Uterus (tissue), 3 donors: ENCODE measurements at regions not wholly inside any gene's neighbourhood (a gene's known extent, or its start where the extent isn't known, plus 50 kb on each side); places are given as distances from the start of the nearest gene placed in this dataset.

Experiments used
- DNase-seq, 2 donors: peaks; one replicate each; pipeline ENCODE4 v3.0.0-alpha.2; 2019 to 2020
- H3K27ac ChIP-seq, 2 donors: fragments of 200-600 bp; sonication (generic); 1 replicate in 1 of 2; 2 replicates in 1 of 2; pipeline ENCODE4 v1.5.1; 2016 to 2018
- H3K27me3 ChIP-seq, 2 donors: fragments of 200-600 bp; sonication (generic); one replicate each; pipeline ENCODE4 v1.5.1; 2018 to 2019; ENCODE audit warnings: control low read depth in 1 of 2
- H3K36me3 ChIP-seq, 2 donors: fragments of 200-600 bp; sonication (generic); one replicate each; pipeline ENCODE4 v1.5.1; 2019; ENCODE audit warnings: control low read depth in 1 of 2
- H3K4me1 ChIP-seq, 2 donors: fragments of 200-600 bp; sonication (generic); one replicate each; pipeline ENCODE4 v1.5.1; 2018 to 2019; ENCODE audit warnings: control low read depth in 1 of 2
- H3K4me3 ChIP-seq, 2 donors: fragments of 200-600 bp; sonication (generic); 1 replicate in 1 of 2; 2 replicates in 1 of 2; pipeline ENCODE4 v1.5.1; 2018 to 2019; ENCODE audit warnings: mild to moderate bottlenecking in 1 of 2
- H3K9me3 ChIP-seq, 2 donors: fragments of 200-600 bp; sonication (generic); one replicate each; pipeline ENCODE4 v1.5.1; 2019; ENCODE audit warnings: control low read depth in 1 of 2
- POLR2A ChIP-seq, 2 donors: fragments of 450-650 bp; IDR thresholded peaks; one replicate each; pipeline ENCODE4 v1.6.1; 2016; ENCODE audit warnings: antibody characterized with exemption in 2 of 2, mild to moderate bottlenecking in 1 of 2, moderate library complexity in 1 of 2
- intact Hi-C: fragments of 100-400 bp; cut with DNase I; formaldehyde crosslinking; loops from one replicate; pipeline ENCODE4 v1.15.1; 2023; ENCODE audit warnings: low total_unique reads
- TF ChIP-seq, protein P1 (sequence below), 4 experiments: fragments of 200-600 bp in 2 of 4; fragments of 450-650 bp in 2 of 4; sonication (generic) in 2 of 4; IDR thresholded peaks; one replicate each; pipeline ENCODE4 v1.5.1; 2016 to 2019; ENCODE audit warnings: antibody characterized with exemption in 4 of 4, mild to moderate bottlenecking in 2 of 4, moderate library complexity in 1 of 4
- donor health status: DM: yes; HTN: yes; CAD: no.

DNA sequence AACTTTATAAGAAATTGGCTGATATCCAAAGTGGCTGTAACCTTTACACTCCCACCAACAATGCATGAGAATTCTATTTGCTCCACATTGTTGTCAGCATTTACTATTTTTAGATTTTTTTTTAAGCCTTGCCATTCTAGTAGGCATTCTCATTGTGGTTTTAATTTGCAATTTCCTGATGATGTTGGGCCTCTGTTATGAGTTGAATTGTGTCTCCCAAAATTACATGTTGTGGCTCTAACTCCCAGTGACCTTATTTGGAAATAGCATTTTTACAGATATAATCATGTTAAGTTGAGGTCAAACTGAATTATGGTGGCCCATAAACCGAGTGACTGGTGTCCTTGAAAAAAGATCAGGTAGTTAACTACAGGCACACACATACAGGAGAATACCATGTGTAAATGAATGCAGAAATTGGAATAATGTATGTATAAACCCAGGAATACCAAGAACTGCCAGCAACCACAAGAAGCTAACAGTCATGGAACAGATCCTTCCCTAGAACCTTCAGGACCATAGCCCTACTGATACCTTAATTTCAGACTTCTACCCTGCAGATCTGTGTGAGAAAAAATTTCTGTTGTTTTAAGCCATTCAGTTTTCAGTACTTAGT lies 348.8 kb upstream of the DAB1 start:
- H3K4me1 ChIP-seq = no peaks in the 10 kb centered on the region
- TF ChIP-seq POLR2A (IDR thresholded peaks at IDR 0.05) = no peak
- TF ChIP-seq, protein P1, sequence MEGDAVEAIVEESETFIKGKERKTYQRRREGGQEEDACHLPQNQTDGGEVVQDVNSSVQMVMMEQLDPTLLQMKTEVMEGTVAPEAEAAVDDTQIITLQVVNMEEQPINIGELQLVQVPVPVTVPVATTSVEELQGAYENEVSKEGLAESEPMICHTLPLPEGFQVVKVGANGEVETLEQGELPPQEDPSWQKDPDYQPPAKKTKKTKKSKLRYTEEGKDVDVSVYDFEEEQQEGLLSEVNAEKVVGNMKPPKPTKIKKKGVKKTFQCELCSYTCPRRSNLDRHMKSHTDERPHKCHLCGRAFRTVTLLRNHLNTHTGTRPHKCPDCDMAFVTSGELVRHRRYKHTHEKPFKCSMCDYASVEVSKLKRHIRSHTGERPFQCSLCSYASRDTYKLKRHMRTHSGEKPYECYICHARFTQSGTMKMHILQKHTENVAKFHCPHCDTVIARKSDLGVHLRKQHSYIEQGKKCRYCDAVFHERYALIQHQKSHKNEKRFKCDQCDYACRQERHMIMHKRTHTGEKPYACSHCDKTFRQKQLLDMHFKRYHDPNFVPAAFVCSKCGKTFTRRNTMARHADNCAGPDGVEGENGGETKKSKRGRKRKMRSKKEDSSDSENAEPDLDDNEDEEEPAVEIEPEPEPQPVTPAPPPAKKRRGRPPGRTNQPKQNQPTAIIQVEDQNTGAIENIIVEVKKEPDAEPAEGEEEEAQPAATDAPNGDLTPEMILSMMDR (IDR thresholded peaks at IDR 0.05) = no peak
- no peak overlapping the region for H3K4me3 ChIP-seq
- no peak for DNase-seq
- no peaks in the 10 kb centered on the region for H3K27me3 ChIP-seq
- intact Hi-C loops = no loop called here
- no peaks in the 10 kb centered on the region for H3K36me3 ChIP-seq
- no peak overlapping the region for H3K27ac ChIP-seq
- no peaks in the 10 kb centered on the region for H3K9me3 ChIP-seq

DNA sequence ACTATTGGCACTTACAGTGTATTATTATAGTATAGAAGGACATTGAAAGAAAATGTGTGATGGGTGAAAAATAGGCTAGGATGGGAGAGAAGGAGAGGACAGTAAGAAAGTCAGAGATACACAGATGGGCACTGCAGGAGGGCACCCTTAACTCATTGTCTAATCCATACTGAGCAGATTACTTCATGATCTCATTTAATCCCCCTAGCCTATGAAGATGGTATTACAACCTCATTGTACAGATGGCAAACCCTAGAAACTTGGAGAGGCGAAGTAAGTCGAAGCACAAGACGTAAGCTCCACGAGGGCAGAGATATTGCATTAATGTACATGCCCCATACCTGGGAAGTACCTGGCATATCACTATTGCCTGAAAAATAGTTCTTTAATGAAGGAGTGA lies 346.9 kb upstream of the DAB1 start:
- no peaks in the 10 kb centered on the region for H3K36me3 ChIP-seq
- intact Hi-C loops = no loop called here
- H3K9me3 ChIP-seq = no peaks in the 10 kb centered on the region
- no peak overlapping the region for H3K4me3 ChIP-seq
- no peak overlapping the region for H3K27ac ChIP-seq
- no peaks in the 10 kb centered on the region for H3K27me3 ChIP-seq
- TF ChIP-seq, protein P1 (IDR thresholded peaks at IDR 0.05) = no peak
- TF ChIP-seq POLR2A (IDR thresholded peaks at IDR 0.05) = no peak
- no peak for DNase-seq
- H3K4me1 ChIP-seq = no peaks in the 10 kb centered on the region

DNA sequence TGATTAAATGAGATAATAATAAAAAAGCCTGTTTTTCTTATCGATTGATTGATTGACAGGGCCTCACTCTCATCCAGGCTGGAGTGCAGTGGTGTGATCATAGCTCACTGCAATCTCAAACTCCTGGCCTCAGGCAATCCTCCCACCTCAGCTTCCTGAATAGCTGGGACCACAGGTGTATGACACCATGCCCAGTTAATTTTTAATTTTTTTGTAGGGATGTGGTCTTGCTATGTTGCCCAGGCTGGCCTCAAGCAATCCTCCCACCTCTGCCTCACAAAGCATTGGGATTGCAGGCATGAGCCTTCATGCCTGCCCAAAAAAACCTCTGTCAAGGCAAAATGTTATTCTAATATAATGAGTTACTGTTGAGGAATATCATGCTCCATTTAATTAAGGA lies 346.4 kb upstream of the DAB1 start:
- no peak for DNase-seq
- no peak overlapping the region for H3K27ac ChIP-seq
- intact Hi-C loops = no loop called here
- no peaks in the 10 kb centered on the region for H3K36me3 ChIP-seq
- H3K4me3 ChIP-seq = no peak overlapping the region
- TF ChIP-seq, protein P1 (IDR thresholded peaks at IDR 0.05) = no peak
- no peak for TF ChIP-seq POLR2A (IDR thresholded peaks at IDR 0.05)
- H3K4me1 ChIP-seq = no peaks in the 10 kb centered on the region
- H3K9me3 ChIP-seq = no peaks in the 10 kb centered on the region
- no peaks in the 10 kb centered on the region for H3K27me3 ChIP-seq

DNA sequence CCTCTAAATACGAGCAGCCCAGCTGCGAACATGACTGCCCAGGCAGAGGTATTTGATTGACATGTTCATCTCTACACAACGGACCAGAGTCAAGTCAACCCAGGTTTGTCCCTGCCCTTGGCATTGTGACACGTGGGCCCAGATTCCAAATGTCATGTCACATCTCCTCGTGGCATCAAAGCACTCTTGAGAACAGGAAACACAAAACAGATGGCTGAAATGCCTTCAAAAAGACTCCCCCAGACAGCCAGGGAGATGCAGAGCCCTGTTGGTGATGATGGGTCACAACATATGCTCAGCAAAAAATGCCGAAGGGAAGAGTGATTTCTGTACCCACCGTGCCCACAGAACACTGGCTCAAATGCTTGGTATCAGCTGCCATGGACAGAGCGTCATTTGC lies 337.8 kb upstream of the DAB1 start:
- intact Hi-C loops = no loop called here

DNA sequence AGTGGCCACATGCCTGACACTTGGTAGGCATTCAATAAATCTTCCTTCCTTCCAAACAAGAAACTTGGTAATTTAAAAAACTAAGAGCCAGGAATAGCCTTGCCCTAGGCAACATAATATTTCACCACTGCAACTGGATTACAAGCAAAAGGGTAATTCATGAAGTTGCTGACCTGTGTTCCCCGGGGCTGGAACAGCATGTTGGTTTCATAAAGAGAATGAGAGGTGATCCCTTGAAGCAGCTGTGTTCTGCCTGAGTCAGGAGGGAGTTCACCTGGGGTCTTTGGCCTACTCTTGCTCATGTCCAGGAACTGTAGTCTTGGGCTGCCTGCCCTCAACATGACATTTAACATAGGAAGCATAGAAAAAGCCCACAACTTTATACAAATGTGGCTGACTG lies 329.0 kb upstream of the DAB1 start:
- Histone ChIP-seq H3K36me3 (no peaks in the 10 kb centered on the region), H3K4me3 (no peak overlapping the region), H3K27me3 (no peaks in the 10 kb centered on the region), H3K9me3 (no peaks in the 10 kb centered on the region), H3K27ac (no peak overlapping the region), H3K4me1 (no peaks in the 10 kb centered on the region)
- no peak for DNase-seq
- TF ChIP-seq, protein P1 (IDR thresholded peaks at IDR 0.05) = no peak
- no peak for TF ChIP-seq POLR2A (IDR thresholded peaks at IDR 0.05)
- intact Hi-C loops = no loop called here

More for the DNA sequence above, 337.8 kb upstream of the DAB1 start:
- no peaks in the 10 kb centered on the region for H3K9me3 ChIP-seq
- no peaks in the 10 kb centered on the region for H3K27me3 ChIP-seq
- DNase-seq = no peak
- no peak overlapping the region for H3K27ac ChIP-seq
- H3K4me3 ChIP-seq = no peak overlapping the region
- H3K36me3 ChIP-seq = no peaks in the 10 kb centered on the region
- TF ChIP-seq POLR2A (IDR thresholded peaks at IDR 0.05) = no peak
- TF ChIP-seq, protein P1 (IDR thresholded peaks at IDR 0.05) = no peak
- H3K4me1 ChIP-seq = no peaks in the 10 kb centered on the region
